ENCODE measurements at regions not wholly inside any gene's neighbourhood (a gene's known extent, or its start where the extent isn't known, plus 50 kb on each side); places are given as distances from the start of the nearest gene placed in this dataset.

DNA sequence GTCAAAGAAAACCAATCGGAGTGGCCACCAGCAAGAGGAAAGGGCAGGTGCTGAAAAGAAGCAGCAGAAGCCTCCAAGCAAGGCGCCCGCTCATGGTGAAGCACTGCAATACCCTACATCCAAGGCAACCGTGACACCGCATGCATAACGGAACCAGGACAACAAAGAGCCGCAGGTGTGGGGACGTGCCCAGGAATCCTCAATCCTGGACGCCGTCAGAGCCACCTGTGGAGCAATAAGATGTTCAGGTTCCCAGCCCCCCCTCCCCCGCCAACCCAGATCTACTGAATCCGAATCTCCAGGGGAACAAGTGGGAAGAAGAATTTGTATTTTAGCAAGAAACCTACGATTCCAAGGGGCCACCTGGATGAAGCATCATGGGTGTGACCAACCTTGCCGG is 70.8 kb downstream of the SHANK2 start:
- Histone ChIP-seq H3K27ac (ENCODE audit: insufficient read depth, low read depth, low read length) (no peak overlapping the region), H3K4me3 (replicated peaks in 1 of 3; ENCODE audit: insufficient read depth in 1 of 3, low read depth in 1 of 3, low read length in 3 of 3) (no peak overlapping the region), H3K9me3 (replicated peaks; ENCODE audit: control insufficient read depth, insufficient read depth, low read length) (peaks cover 7% of the 10 kb centered on the region), H3K4me1 (ENCODE audit: control insufficient read depth, extremely low read depth, insufficient read depth, low read length) (no peaks in the 10 kb centered on the region), H3K9me1 (replicated peaks; ENCODE audit: control insufficient read depth, extremely low read depth, insufficient read depth, low read length) (no peaks in the 10 kb centered on the region), H3K27me3 (ENCODE audit: control insufficient read depth in 2 of 2, insufficient read depth in 2 of 2, low read length in 2 of 2) (no peaks in the 10 kb centered on the region), H4K20me1 (replicated peaks; ENCODE audit: control insufficient read depth, extremely low read depth, insufficient read depth, low read length) (no peaks in the 10 kb centered on the region), H3K4me2 (ENCODE audit: insufficient read depth, low read length) (no peak overlapping the region), H3K36me3 (ENCODE audit: control insufficient read depth in 2 of 2, extremely low read depth in 1 of 2, insufficient read depth in 2 of 2, low read length in 2 of 2) (no peaks in the 10 kb centered on the region), H3K79me2 (ENCODE audit: control insufficient read depth, insufficient read depth, low read length) (no peaks in the 10 kb centered on the region), H2AFZ (ENCODE audit: low read depth, low read length) (no peak overlapping the region), H3K9ac (replicated peaks; ENCODE audit: extremely low read depth, insufficient read depth, low read length) (no peak overlapping the region)
- DNase-seq (ENCODE audit: low read depth, low spot score), result no peak
- intact Hi-C loops (cut with micrococcal nuclease), result no loop called here
- TF ChIP-seq, protein P1, sequence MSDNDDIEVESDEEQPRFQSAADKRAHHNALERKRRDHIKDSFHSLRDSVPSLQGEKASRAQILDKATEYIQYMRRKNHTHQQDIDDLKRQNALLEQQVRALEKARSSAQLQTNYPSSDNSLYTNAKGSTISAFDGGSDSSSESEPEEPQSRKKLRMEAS (IDR thresholded peaks at IDR 0.05; ENCODE audit: insufficient read depth, insufficient read length), result no peak
- TF ChIP-seq POLR2AphosphoS5 (IDR thresholded peaks at IDR 0.05; ENCODE audit: insufficient read depth, low read depth, low read length) (no peak), JUN (IDR thresholded peaks at IDR 0.05; ENCODE audit: borderline replicate concordance, insufficient read depth, insufficient read length, low read depth) (no peak), POLR2A (IDR thresholded peaks at IDR 0.05; ENCODE audit: low read depth, low read length) (no peak), EZH2 (IDR thresholded peaks at IDR 0.05; ENCODE audit: borderline replicate concordance, low read depth, low read length, severe bottlenecking) (no peak), GATA2 (IDR thresholded peaks at IDR 0.05; ENCODE audit: insufficient read depth, insufficient read length, low read depth, low read length) (no peak), MYC (IDR thresholded peaks at IDR 0.05; ENCODE audit: low read depth, low read length) (no peak), FOS (IDR thresholded peaks at IDR 0.05; ENCODE audit: borderline replicate concordance, insufficient read depth, low read length) (no peak)
- TF ChIP-seq, protein P2, sequence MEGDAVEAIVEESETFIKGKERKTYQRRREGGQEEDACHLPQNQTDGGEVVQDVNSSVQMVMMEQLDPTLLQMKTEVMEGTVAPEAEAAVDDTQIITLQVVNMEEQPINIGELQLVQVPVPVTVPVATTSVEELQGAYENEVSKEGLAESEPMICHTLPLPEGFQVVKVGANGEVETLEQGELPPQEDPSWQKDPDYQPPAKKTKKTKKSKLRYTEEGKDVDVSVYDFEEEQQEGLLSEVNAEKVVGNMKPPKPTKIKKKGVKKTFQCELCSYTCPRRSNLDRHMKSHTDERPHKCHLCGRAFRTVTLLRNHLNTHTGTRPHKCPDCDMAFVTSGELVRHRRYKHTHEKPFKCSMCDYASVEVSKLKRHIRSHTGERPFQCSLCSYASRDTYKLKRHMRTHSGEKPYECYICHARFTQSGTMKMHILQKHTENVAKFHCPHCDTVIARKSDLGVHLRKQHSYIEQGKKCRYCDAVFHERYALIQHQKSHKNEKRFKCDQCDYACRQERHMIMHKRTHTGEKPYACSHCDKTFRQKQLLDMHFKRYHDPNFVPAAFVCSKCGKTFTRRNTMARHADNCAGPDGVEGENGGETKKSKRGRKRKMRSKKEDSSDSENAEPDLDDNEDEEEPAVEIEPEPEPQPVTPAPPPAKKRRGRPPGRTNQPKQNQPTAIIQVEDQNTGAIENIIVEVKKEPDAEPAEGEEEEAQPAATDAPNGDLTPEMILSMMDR (IDR thresholded peaks at IDR 0.05; ENCODE audit: extremely low read depth in 1 of 2, insufficient read depth in 1 of 2, low read depth in 1 of 2, low read length in 2 of 2), result no peak
- BruUV-seq (replicated peaks), result no TSS peak
- dilution Hi-C loops (cut with MboI; ENCODE audit: extremely low pct_ligation_motif_present, low sequenced_read_pairs), result no loop called here
- ChIA-PET CTCF (no interaction called here), POLR2A (no interaction called here)
- FAIRE-seq, result no peak

All from endothelial cell of umbilical vein (primary cell).